Effector memory CD4-positive, alpha-beta T cell (primary cell): ENCODE measurements at regions not wholly inside any gene's neighbourhood (a gene's known extent, or its start where the extent isn't known, plus 50 kb on each side); places are given as distances from the start of the nearest gene placed in this dataset.

ENCODE experiments used
- DNase-seq, 3 donors: peaks; one replicate each; pipeline ENCODE4 v3.0.0-alpha.2; 2020
- H3K27ac ChIP-seq: 2 replicates; pipeline ENCODE4 v1.7.0; 2013; ENCODE audit warnings: mild to moderate bottlenecking, low read length, moderate library complexity; ENCODE audit not compliant: insufficient read depth, poor library complexity, severe bottlenecking
- H3K27me3 ChIP-seq: replicated peaks from 2 replicates; pipeline ENCODE4 v1.7.0; 2013; ENCODE audit warnings: mild to moderate bottlenecking, low read length; ENCODE audit not compliant: insufficient read depth, control insufficient read depth, poor library complexity, severe bottlenecking
- H3K36me3 ChIP-seq: 2 replicates; pipeline ENCODE4 v1.7.0; 2013; ENCODE audit warnings: mild to moderate bottlenecking, low read length, moderate library complexity; ENCODE audit not compliant: control insufficient read depth, insufficient read depth
- H3K4me1 ChIP-seq: 2 replicates; pipeline ENCODE4 v1.7.0; 2013; ENCODE audit warnings: low read length, mild to moderate bottlenecking; ENCODE audit not compliant: control insufficient read depth, insufficient read depth, poor library complexity, severe bottlenecking
- H3K4me3 ChIP-seq: 2 replicates; pipeline ENCODE4 v1.7.0; 2013; ENCODE audit warnings: low read length, low read depth, mild to moderate bottlenecking; ENCODE audit not compliant: insufficient read depth, poor library complexity, severe bottlenecking
- H3K9me3 ChIP-seq: 2 replicates; pipeline ENCODE4 v1.7.0; 2013; ENCODE audit warnings: mild to moderate bottlenecking, low read length, moderate library complexity; ENCODE audit not compliant: control insufficient read depth

DNA sequence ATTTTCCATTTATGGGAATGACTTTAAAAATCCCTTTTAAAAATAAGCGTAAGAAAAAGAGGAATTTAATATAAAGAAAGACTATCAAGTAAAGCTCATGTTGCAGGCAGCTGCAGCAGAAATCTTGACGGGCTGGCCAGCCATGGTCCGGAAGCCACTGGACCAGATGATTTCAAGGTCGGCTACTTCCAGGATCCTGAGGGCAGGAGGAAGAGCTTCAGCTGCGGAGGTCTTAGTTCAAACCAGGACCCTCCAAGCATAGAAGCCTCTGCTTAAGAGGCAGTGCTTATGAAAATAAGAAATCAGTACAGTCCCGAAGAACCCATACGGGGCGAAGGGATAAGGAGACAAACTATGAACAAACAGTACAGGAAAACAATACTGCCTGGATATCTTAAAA lies 220.2 kb upstream of the CELF2 start:
- Histone ChIP-seq H3K4me1 (no peaks in the 10 kb centered on the region), H3K36me3 (no peaks in the 10 kb centered on the region), H3K9me3 (no peaks in the 10 kb centered on the region), H3K27ac (no peak overlapping the region), H3K4me3 (no peak overlapping the region), H3K27me3 (no peaks in the 10 kb centered on the region)
- no peak for DNase-seq

DNA sequence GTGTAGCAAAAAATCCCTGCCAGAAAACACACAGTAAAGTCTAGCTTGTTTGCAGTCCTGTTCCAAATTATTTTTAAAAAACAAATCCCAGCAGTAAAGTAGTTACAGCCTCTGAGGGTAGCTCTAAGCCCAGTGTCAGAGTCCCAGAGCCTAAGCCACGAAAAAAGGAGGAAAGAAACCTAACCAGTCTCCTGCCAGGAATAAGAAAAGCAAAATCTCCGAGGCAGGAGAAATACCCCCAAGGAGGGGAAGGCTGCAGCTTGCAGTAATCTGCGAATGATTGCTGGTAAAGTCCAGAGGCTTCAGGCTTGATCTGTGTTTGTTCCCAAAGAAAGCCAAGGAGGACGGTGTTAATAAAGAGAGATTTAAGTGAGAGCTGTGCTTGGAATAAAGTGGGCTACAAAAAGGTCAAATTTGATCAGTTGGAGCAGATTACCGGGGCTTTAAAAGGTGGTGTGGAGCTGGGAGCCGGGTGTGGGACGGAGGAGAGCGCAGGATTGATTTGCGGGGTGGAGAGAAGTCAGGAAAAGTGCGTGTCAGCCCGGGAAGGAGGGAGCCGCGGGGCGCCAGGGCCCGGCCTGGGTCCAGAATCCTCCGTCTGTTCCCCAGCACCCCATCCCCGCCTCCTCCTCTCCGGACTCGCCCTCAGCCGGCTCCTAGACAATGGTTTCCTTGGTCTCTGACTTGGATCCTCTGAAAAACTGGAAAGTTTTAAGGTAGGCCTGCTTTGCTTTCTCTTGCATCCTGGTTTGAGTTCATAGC lies 219.4 kb upstream of the CELF2 start:
- H3K4me3 ChIP-seq, result no peak overlapping the region
- no peaks in the 10 kb centered on the region for H3K27me3 ChIP-seq
- H3K36me3 ChIP-seq, result no peaks in the 10 kb centered on the region
- DNase-seq, result no peak
- H3K4me1 ChIP-seq, result no peaks in the 10 kb centered on the region
- H3K9me3 ChIP-seq, result no peaks in the 10 kb centered on the region
- no peak overlapping the region for H3K27ac ChIP-seq

DNA sequence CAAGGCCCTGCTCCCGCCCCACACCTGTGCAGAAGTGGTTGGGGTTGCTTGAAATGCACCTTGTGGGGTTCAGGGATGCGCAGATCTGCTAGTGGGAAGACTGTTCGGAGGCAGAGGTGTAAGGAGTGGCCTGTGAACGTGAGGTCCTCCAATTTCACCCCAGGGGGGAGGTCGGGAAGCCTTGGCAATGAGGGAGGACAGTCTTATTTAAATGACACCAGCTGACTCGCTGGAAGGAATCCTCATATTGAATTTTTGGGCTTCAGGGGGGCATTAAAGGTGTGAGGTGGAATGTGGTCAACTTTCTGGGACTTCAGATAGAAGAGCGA lies 218.8 kb upstream of the CELF2 start:
- H3K36me3 ChIP-seq, result no peaks in the 10 kb centered on the region
- H3K27ac ChIP-seq, result no peak overlapping the region
- no peaks in the 10 kb centered on the region for H3K4me1 ChIP-seq
- H3K27me3 ChIP-seq, result no peaks in the 10 kb centered on the region
- H3K9me3 ChIP-seq, result no peaks in the 10 kb centered on the region
- DNase-seq, result no peak
- H3K4me3 ChIP-seq, result no peak overlapping the region

DNA sequence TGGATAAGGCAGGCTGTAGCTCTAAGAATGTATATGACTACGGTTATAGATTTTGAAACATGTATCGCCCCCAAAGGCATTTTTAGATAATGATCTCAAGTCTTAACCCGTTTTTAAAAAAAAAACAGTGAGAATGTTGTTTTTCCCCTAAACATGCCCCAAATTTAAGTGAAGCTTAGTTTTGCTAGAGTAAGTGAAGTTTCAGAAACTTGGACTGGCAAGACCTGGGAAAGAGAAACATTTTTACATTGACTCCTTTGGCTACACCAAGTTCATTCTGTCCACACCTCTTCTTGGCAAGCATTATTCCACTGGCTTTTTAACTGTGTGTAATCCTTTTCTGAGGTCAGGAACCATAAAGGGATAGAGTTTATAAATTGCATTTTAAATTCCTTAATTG lies 216.7 kb upstream of the CELF2 start:
- H3K9me3 ChIP-seq, result no peaks in the 10 kb centered on the region

DNA sequence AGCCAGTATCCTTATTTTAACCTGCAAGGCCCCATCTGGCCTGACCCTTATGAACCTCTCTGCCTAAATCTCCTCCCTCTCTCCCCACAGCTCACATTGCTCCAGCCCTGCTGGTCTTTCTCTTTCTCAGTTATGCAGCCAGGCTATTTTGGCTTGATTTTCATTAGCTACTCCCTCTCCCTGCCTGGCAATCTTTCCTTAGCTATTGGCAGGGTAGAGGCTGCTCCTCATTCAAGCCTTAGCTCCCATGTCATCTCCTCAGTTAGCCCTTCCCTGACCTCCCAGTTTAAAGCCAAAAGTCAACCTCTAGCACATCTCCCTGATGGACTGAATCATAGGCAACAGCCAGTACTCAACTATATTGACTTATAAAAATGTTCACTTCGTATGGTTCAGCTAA lies 214.4 kb upstream of the CELF2 start:
- Histone ChIP-seq H3K27ac (no peak overlapping the region), H3K9me3 (no peaks in the 10 kb centered on the region), H3K4me3 (no peak overlapping the region), H3K36me3 (no peaks in the 10 kb centered on the region), H3K4me1 (no peaks in the 10 kb centered on the region), H3K27me3 (no peaks in the 10 kb centered on the region)
- DNase-seq, result no peak

More for the DNA sequence above, 216.7 kb upstream of the CELF2 start:
- H3K36me3 ChIP-seq, result no peaks in the 10 kb centered on the region
- no peak overlapping the region for H3K27ac ChIP-seq
- H3K4me1 ChIP-seq, result no peaks in the 10 kb centered on the region
- H3K4me3 ChIP-seq, result no peak overlapping the region
- DNase-seq, result no peak
- H3K27me3 ChIP-seq, result no peaks in the 10 kb centered on the region

DNA sequence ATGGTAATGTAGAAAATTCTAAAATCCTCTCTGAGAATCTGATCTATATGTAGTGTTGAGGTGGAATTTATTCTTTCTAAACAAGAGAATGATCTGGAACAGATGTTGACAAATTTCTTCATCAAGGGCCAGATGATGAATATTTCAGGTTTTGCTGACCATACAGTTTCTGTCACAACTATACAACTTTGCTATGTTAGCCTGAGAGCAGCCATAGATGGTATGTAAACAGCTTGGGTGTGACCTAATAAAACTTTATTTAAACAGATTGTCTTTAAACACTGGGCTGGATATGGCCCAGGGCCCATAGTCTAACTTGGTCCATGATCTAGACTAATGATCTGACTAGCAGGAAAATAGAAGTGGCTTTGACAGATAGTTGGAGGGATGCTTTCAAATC lies 213.6 kb upstream of the CELF2 start:
- H3K36me3 ChIP-seq, result no peaks in the 10 kb centered on the region
- no peak for DNase-seq
- no peaks in the 10 kb centered on the region for H3K27me3 ChIP-seq
- no peaks in the 10 kb centered on the region for H3K4me1 ChIP-seq
- no peak overlapping the region for H3K4me3 ChIP-seq
- H3K27ac ChIP-seq, result no peak overlapping the region
- H3K9me3 ChIP-seq, result no peaks in the 10 kb centered on the region

DNA sequence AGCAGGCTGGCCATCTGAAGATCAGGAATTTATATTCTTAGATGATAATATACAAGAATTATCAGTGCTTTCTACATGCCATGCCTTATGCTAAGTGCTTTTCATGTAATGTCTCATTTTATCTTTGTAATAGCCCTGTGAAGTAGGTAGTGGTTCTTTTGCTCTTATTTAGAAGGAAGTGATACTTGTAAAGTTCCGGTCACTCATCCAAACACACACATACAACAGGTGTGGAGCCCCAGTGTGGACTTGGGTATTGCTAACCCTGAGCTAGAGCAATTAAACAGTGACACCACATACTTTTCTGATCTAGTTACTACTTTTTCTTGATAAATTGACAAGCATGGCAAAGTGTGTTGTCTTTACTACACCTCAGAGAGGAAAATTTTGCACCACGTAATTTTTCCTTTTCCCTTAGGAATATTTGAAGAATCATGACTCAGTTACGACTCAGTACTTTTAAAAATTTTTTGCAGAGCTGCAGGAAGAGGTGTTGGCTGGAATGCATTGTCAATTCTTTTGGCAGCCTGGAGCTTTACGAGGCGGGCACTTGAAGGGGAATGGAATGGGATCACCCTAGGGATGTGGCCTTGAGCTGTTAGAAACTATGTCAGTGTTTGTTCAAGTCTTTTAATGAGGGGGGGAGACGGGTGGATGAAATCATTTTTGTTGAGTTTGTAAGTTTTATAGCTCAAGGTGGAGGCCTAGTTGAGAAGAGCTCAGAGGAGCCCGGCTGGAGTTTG lies 212.5 kb upstream of the CELF2 start:
- no peaks in the 10 kb centered on the region for H3K4me1 ChIP-seq
- no peak for DNase-seq
- H3K36me3 ChIP-seq, result no peaks in the 10 kb centered on the region
- H3K4me3 ChIP-seq, result no peak overlapping the region
- no peaks in the 10 kb centered on the region for H3K27me3 ChIP-seq
- H3K27ac ChIP-seq, result no peak overlapping the region
- H3K9me3 ChIP-seq, result no peaks in the 10 kb centered on the region

DNA sequence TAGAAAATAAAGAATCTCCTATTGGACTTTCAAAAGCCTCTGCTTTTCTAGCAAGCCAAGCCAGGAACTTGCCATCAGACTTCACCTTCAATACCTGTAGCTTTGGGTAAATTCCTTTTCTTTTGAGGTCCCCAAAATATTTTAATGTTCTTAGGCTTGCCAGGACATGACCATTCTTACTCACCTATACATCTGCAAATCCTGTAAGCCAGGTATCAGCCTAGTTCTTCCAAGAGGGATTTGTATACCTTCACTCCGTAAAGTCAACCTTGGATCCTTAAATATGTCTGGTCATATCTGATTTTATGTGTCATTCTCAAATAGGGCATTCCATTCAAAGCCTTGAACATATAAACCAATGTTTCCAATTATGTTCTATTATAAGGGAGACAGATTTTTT lies 210.6 kb upstream of the CELF2 start:
- no peaks in the 10 kb centered on the region for H3K9me3 ChIP-seq
- DNase-seq, result no peak
- no peak overlapping the region for H3K4me3 ChIP-seq
- H3K27ac ChIP-seq, result no peak overlapping the region
- no peaks in the 10 kb centered on the region for H3K36me3 ChIP-seq
- H3K27me3 ChIP-seq, result no peaks in the 10 kb centered on the region
- no peaks in the 10 kb centered on the region for H3K4me1 ChIP-seq

DNA sequence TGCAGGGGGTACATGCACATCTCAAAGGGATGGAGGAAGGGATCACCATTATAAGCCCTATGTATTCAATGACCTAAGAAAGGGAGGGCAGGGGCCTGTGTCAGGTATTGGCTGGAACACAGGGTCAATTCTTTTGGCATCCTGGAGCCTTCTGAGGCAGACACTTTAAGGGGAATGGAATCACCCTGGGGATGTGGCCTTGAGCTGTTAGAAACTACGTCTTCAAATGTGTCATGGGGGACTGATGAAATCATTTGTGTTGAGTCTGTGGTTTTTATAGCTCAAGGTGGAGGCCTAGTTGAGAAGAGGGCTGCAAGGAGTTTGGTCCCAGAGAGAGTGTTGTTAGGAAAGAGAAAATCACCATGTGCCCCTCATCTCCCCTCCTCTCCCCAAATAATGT lies 206.1 kb upstream of the CELF2 start:
- Histone ChIP-seq H3K27me3 (no peaks in the 10 kb centered on the region), H3K4me3 (no peak overlapping the region), H3K4me1 (no peaks in the 10 kb centered on the region), H3K36me3 (no peaks in the 10 kb centered on the region), H3K9me3 (no peaks in the 10 kb centered on the region), H3K27ac (no peak overlapping the region)
- DNase-seq, result no peak

DNA sequence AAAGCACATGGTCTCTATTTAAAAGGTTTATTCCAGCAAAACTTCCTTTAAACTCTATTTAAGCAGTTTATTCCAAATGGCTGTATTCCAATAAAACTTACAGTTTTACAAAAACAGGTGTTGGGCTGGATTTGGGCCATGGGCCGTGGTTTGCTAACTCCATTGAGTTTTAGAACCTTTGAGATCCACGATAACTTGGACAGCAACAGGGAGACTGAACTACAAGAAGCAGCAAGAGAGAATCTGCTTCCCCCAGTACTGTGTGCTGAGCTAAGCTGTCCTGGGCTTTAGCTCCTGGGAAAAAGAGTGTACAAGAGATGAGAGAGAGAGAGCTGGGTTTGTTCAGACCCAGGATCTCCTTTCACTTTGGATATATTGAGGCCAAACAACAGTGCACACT lies 204.0 kb upstream of the CELF2 start:
- Histone ChIP-seq H3K9me3 (no peaks in the 10 kb centered on the region), H3K27me3 (no peaks in the 10 kb centered on the region), H3K4me3 (no peak overlapping the region), H3K4me1 (no peaks in the 10 kb centered on the region), H3K36me3 (no peaks in the 10 kb centered on the region), H3K27ac (no peak overlapping the region)
- DNase-seq, result no peak
